Neural progenitor cell (in vitro differentiated cells): ENCODE measurements at regions not wholly inside any gene's neighbourhood (a gene's known extent, or its start where the extent isn't known, plus 50 kb on each side); places are given as distances from the start of the nearest gene placed in this dataset.

ENCODE experiments used
- DNase-seq: peaks from one replicate; pipeline ENCODE4 v3.0.0-alpha.2; 2016; ENCODE audit warnings: low spot score
- H2AFZ ChIP-seq: fragments of 200-600 bp; sonication (generic); replicated peaks from 2 replicates; pipeline ENCODE4 v1.6.1; 2016; ENCODE audit warnings: antibody characterized with exemption
- H3F3A ChIP-seq: fragments of 200-600 bp; sonication (generic); 2 replicates; pipeline ENCODE4 v1.6.1; 2016; ENCODE audit warnings: antibody characterized with exemption, low read depth
- H3K27ac ChIP-seq: fragments of 200-600 bp; sonication (generic); 2 replicates; pipeline ENCODE4 v1.5.1; 2016; ENCODE audit warnings: mild to moderate bottlenecking
- H3K27me3 ChIP-seq: fragments of 200-600 bp; sonication (generic); 2 replicates; pipeline ENCODE4 v1.6.1; 2016; ENCODE audit warnings: mild to moderate bottlenecking, moderate library complexity
- H3K36me3 ChIP-seq: fragments of 200-600 bp; sonication (generic); 2 replicates; pipeline ENCODE4 v1.5.1; 2016
- H3K4me1 ChIP-seq: fragments of 200-600 bp; sonication (generic); 2 replicates; pipeline ENCODE4 v1.6.1; 2016; ENCODE audit warnings: mixed run types
- H3K4me2 ChIP-seq: fragments of 200-600 bp; sonication (generic); 2 replicates; pipeline ENCODE4 v1.6.1; 2016
- H3K4me3 ChIP-seq: fragments of 200-600 bp; sonication (generic); 2 replicates; pipeline ENCODE4 v1.5.1; 2016
- H3K79me2 ChIP-seq: fragments of 200-600 bp; sonication (generic); 2 replicates; pipeline ENCODE4 v1.6.1; 2016; ENCODE audit warnings: low read depth
- H3K9ac ChIP-seq: fragments of 200-600 bp; sonication (generic); 2 replicates; pipeline ENCODE4 v1.6.1; 2016
- H3K9me3 ChIP-seq: fragments of 200-600 bp; sonication (generic); 2 replicates; pipeline ENCODE4 v1.5.1; 2016; ENCODE audit warnings: low read depth
- H4K20me1 ChIP-seq: fragments of 200-600 bp; sonication (generic); 2 replicates; pipeline ENCODE4 v1.6.1; 2016; ENCODE audit warnings: low read depth
- H3K27ac Mint-ChIP-seq: 3 replicates; pipeline ENCODE4 v1.8.0; 2021; ENCODE audit warnings: mixed read lengths
- H3K27me3 Mint-ChIP-seq: 2 replicates; pipeline ENCODE4 v1.8.0; 2022; ENCODE audit warnings: low read depth, mild to moderate bottlenecking, inconsistent platforms, moderate library complexity, mixed read lengths; ENCODE audit not compliant: insufficient read depth
- H3K36me3 Mint-ChIP-seq: 3 replicates; pipeline ENCODE4 v1.8.0; 2021; ENCODE audit warnings: mixed read lengths
- H3K4me1 Mint-ChIP-seq: 3 replicates; pipeline ENCODE4 v1.8.0; 2021; ENCODE audit warnings: mixed read lengths
- H3K4me3 Mint-ChIP-seq: 3 replicates; pipeline ENCODE4 v1.8.0; 2021; ENCODE audit warnings: mild to moderate bottlenecking, moderate library complexity, mixed read lengths
- H3K9me3 Mint-ChIP-seq: 3 replicates; pipeline ENCODE4 v1.8.0; 2020; ENCODE audit warnings: mixed read lengths
- EZH2 ChIP-seq: fragments of 200-600 bp; sonication (generic); IDR thresholded peaks from 2 replicates; pipeline ENCODE4 v1.6.1; 2017; ENCODE audit warnings: antibody characterized with exemption, mild to moderate bottlenecking, moderate library complexity
- EZH2phosphoT487 ChIP-seq: fragments of 200-600 bp; sonication (generic); IDR thresholded peaks from 2 replicates; pipeline ENCODE4 v1.6.1; 2017; ENCODE audit warnings: antibody characterized with exemption
- TF ChIP-seq, protein P1 (sequence below): fragments of 200-600 bp; sonication (generic); IDR thresholded peaks from 2 replicates; pipeline ENCODE4 v1.5.1; 2017; ENCODE audit warnings: antibody characterized with exemption, mild to moderate bottlenecking

DNA sequence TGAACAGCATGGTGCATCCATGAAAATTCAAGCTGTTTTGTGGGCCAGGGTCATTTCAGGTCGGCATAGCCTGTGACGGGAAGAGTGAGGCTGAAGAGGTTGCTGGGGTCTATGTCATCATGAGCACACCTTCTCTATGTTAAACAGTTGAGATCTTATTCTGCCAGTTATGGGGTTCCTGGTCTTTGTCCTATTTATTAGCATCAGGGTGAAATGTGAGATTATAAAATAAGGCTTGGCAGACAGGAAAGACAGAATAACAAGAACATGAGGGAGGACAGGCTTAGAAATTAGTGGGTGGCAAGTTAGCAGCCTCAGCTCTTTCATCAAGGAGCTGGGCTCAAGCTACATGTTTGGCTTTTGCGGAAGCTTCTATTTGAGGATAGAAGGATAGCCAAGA is 51.7 kb upstream of the CLNK start:
- Histone ChIP-seq H3K9ac (no peak overlapping the region), H3K79me2 (no peaks in the 10 kb centered on the region), H2AFZ (no peak overlapping the region), H4K20me1 (no peaks in the 10 kb centered on the region), H3K4me1 (no peaks in the 10 kb centered on the region), H3K27me3 (no peaks in the 10 kb centered on the region), H3K36me3 (no peaks in the 10 kb centered on the region), H3K27ac (no peak overlapping the region), H3F3A (no peaks in the 10 kb centered on the region), H3K9me3 (no peaks in the 10 kb centered on the region), H3K4me3 (no peak overlapping the region), H3K4me2 (no peak overlapping the region)
- no peaks in the 10 kb centered on the region for H3K36me3 Mint-ChIP-seq
- H3K27me3 Mint-ChIP-seq, result peaks cover 2% of the 10 kb centered on the region
- TF ChIP-seq EZH2phosphoT487 (no peak), EZH2 (no peak)
- TF ChIP-seq, protein P1, sequence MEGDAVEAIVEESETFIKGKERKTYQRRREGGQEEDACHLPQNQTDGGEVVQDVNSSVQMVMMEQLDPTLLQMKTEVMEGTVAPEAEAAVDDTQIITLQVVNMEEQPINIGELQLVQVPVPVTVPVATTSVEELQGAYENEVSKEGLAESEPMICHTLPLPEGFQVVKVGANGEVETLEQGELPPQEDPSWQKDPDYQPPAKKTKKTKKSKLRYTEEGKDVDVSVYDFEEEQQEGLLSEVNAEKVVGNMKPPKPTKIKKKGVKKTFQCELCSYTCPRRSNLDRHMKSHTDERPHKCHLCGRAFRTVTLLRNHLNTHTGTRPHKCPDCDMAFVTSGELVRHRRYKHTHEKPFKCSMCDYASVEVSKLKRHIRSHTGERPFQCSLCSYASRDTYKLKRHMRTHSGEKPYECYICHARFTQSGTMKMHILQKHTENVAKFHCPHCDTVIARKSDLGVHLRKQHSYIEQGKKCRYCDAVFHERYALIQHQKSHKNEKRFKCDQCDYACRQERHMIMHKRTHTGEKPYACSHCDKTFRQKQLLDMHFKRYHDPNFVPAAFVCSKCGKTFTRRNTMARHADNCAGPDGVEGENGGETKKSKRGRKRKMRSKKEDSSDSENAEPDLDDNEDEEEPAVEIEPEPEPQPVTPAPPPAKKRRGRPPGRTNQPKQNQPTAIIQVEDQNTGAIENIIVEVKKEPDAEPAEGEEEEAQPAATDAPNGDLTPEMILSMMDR, result no peak
- peaks cover 15% of the 10 kb centered on the region for H3K4me1 Mint-ChIP-seq
- H3K9me3 Mint-ChIP-seq, result no peaks in the 10 kb centered on the region
- no peak for DNase-seq
- no peak overlapping the region for H3K27ac Mint-ChIP-seq
- H3K4me3 Mint-ChIP-seq, result no peak overlapping the region

GRCh38 chr4:10734697-10735096 is 50.1 kb upstream of the CLNK start:
- H3K4me1 Mint-ChIP-seq, result peaks cover 15% of the 10 kb centered on the region
- no peaks in the 10 kb centered on the region for H3K9me3 Mint-ChIP-seq
- no peak overlapping the region for H3K4me2 ChIP-seq

More at GRCh38 chr4:10734697-10735096, 50.1 kb upstream of the CLNK start:
- H3K27me3 ChIP-seq, result no peaks in the 10 kb centered on the region
- H3K4me3 ChIP-seq, result no peak overlapping the region
- Mint-ChIP-seq H3K36me3 (no peaks in the 10 kb centered on the region), H3K4me3 (no peak overlapping the region), H3K27ac (no peak overlapping the region), H3K27me3 (peaks cover 2% of the 10 kb centered on the region)
- no peaks in the 10 kb centered on the region for H4K20me1 ChIP-seq
- no peaks in the 10 kb centered on the region for H3K4me1 ChIP-seq
- H3K36me3 ChIP-seq, result no peaks in the 10 kb centered on the region
- no peaks in the 10 kb centered on the region for H3F3A ChIP-seq
- H2AFZ ChIP-seq, result no peak overlapping the region
- H3K79me2 ChIP-seq, result no peaks in the 10 kb centered on the region
- no peak for DNase-seq
- H3K9ac ChIP-seq, result no peak overlapping the region
- H3K9me3 ChIP-seq, result no peaks in the 10 kb centered on the region
- H3K27ac ChIP-seq, result no peak overlapping the region
- TF ChIP-seq, protein P1, result no peak
- TF ChIP-seq EZH2phosphoT487 (no peak), EZH2 (no peak)
